NCI-H2081 treated with DMSO at 0.1 percent for 48 hours (cell line): ENCODE measurements at regions not wholly inside any gene's neighbourhood (a gene's known extent, or its start where the extent isn't known, plus 50 kb on each side); places are given as distances from the start of the nearest gene placed in this dataset.

ENCODE experiments used
- DNase-seq: peaks from one replicate; lab custom pipeline; 2025; lab: John Stamatoyannopoulos, UW

GRCh38 chr1:104852151-104852550, 1102.5 kb downstream of the AMY1C start:
- no peak for DNase-seq

GRCh38 chr1:104853276-104853675, 1103.6 kb downstream of the AMY1C start:
- no peak for DNase-seq

GRCh38 chr1:104854529-104854928, 1104.8 kb downstream of the AMY1C start:
- DNase-seq, result no peak

GRCh38 chr1:104855550-104855949, 1105.9 kb downstream of the AMY1C start:
- DNase-seq, result no peak

GRCh38 chr1:104856091-104856490, 1106.4 kb downstream of the AMY1C start:
- DNase-seq, result no peak

- no peak for DNase-seq
Observed at GRCh38 chr1:104856518-104856917, 1106.8 kb downstream of the AMY1C start.

- DNase-seq, result no peak
Observed at GRCh38 chr1:104868794-104869193, 1119.1 kb downstream of the AMY1C start.

GRCh38 chr1:104874044-104874443, 1124.3 kb downstream of the AMY1C start:
- no peak for DNase-seq

- no peak for DNase-seq
Observed at GRCh38 chr1:104878203-104878909, 1128.7 kb downstream of the AMY1C start.

- no peak for DNase-seq
Observed at GRCh38 chr1:104884939-104885338, 1135.2 kb downstream of the AMY1C start.

- DNase-seq, result no peak
Observed at GRCh38 chr1:104905322-104905721, 1155.6 kb downstream of the AMY1C start.

- DNase-seq, result no peak
Observed at GRCh38 chr1:104906141-104906540, 1156.4 kb downstream of the AMY1C start.

GRCh38 chr1:104919188-104919587, 1169.5 kb downstream of the AMY1C start:
- no peak for DNase-seq

GRCh38 chr1:104921525-104921924, 1171.8 kb downstream of the AMY1C start:
- no peak for DNase-seq

GRCh38 chr1:104923075-104923474, 1173.4 kb downstream of the AMY1C start:
- no peak for DNase-seq

GRCh38 chr1:104929280-104929679, 1179.6 kb downstream of the AMY1C start:
- no peak for DNase-seq

- no peak for DNase-seq
Observed at GRCh38 chr1:104932030-104932915, 1182.6 kb downstream of the AMY1C start.

- DNase-seq, result no peak
Observed at GRCh38 chr1:104932949-104933679, 1183.4 kb downstream of the AMY1C start.

- no peak for DNase-seq
Observed at GRCh38 chr1:104933846-104934245, 1184.1 kb downstream of the AMY1C start.

GRCh38 chr1:104945406-104945805, 1195.7 kb downstream of the AMY1C start:
- no peak for DNase-seq

GRCh38 chr1:104946558-104947210, 1197.0 kb downstream of the AMY1C start:
- no peak for DNase-seq

GRCh38 chr1:104953555-104953954, 1203.9 kb downstream of the AMY1C start:
- no peak for DNase-seq
